Peyer's patch (tissue), 4 donors: ENCODE measurements at regions not wholly inside any gene's neighbourhood (a gene's known extent, or its start where the extent isn't known, plus 50 kb on each side); places are given as distances from the start of the nearest gene placed in this dataset.

ENCODE experiments used
- POLR2A ChIP-seq, 2 donors: fragments of 450-650 bp; IDR thresholded peaks; one replicate each; pipeline ENCODE4 v1.5.1; 2017; ENCODE audit warnings: antibody characterized with exemption in 2 of 2, mild to moderate bottlenecking in 2 of 2, moderate library complexity in 2 of 2
- TF ChIP-seq, protein P1 (sequence below), 6 experiments: fragments of 450-650 bp in 4 of 6; fragments of 200-600 bp in 2 of 6; sonication (generic) in 1 of 6; IDR thresholded peaks; one replicate each; pipeline ENCODE4 v1.5.1; 2017 to 2019; ENCODE audit warnings: antibody characterized with exemption in 6 of 6, mild to moderate bottlenecking in 3 of 6, moderate library complexity in 1 of 6

DNA sequence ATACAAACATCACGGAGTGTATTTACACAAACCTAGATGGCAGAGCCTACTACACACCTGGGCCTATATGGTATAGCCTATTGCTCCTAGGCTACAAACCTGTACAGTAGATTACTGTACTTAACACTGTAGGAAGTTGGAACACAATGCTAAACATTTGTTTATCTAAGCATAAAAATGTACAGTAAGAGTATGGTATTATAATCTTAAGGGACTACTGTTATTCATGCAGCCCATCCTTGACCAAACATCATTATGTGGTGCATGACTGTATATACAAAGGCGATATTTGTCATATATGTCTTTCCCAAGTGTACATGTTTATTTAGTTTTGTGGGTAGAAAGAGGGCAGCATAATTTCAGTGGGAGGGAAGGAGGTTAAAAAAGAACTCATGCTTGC is 177.7 kb upstream of the FSTL5 start:
- TF ChIP-seq, protein P1, sequence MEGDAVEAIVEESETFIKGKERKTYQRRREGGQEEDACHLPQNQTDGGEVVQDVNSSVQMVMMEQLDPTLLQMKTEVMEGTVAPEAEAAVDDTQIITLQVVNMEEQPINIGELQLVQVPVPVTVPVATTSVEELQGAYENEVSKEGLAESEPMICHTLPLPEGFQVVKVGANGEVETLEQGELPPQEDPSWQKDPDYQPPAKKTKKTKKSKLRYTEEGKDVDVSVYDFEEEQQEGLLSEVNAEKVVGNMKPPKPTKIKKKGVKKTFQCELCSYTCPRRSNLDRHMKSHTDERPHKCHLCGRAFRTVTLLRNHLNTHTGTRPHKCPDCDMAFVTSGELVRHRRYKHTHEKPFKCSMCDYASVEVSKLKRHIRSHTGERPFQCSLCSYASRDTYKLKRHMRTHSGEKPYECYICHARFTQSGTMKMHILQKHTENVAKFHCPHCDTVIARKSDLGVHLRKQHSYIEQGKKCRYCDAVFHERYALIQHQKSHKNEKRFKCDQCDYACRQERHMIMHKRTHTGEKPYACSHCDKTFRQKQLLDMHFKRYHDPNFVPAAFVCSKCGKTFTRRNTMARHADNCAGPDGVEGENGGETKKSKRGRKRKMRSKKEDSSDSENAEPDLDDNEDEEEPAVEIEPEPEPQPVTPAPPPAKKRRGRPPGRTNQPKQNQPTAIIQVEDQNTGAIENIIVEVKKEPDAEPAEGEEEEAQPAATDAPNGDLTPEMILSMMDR (IDR thresholded peaks at IDR 0.05), result no peak
- no peak for TF ChIP-seq POLR2A (IDR thresholded peaks at IDR 0.05)
